OCI-LY7 (cell line): ENCODE measurements at regions not wholly inside any gene's neighbourhood (a gene's known extent, or its start where the extent isn't known, plus 50 kb on each side); places are given as distances from the start of the nearest gene placed in this dataset.

ENCODE experiments used
- BruUV-seq: library from RNA; stranded (reverse); fragments of 400-500 nt; replicated peaks from 2 replicates; lab custom pipeline; 2021; lab: Mats Ljungman, UMichigan
- CTCF ChIA-PET: fragments of 300-600 bp; sonication (Branson Sonifier 250); formaldehyde crosslinking; loops from one replicate; lab custom pipeline; 2022; ENCODE audit warnings: antibody characterized with exemption; ENCODE audit not compliant: unreplicated experiment; lab: Charles Lee
- POLR2A ChIA-PET: fragments of 300-600 bp; sonication (Branson Sonifier 250); formaldehyde crosslinking; loops from one replicate; lab custom pipeline; 2022; ENCODE audit warnings: antibody characterized with exemption; lab: Charles Lee
- DNase-seq: peaks from one replicate; pipeline ENCODE4 v3.0.0-alpha.2; 2015; ENCODE audit warnings: low spot score
- H2AFZ ChIP-seq: fragments of 200-600 bp; sonication (generic), shearing (Covaris generic); 2 replicates; pipeline ENCODE4 v1.6.1; 2014; ENCODE audit warnings: mild to moderate bottlenecking, antibody characterized with exemption, low read length, moderate library complexity
- H3K27ac ChIP-seq: fragments of 200-600 bp; sonication (generic); 2 replicates; pipeline ENCODE4 v1.5.1; 2014; ENCODE audit warnings: mixed run types, low read depth, mild to moderate bottlenecking, moderate library complexity, low read length, inconsistent platforms; ENCODE audit not compliant: poor library complexity, severe bottlenecking
- H3K36me3 ChIP-seq: fragments of 200-600 bp; sonication (generic); 2 replicates; pipeline ENCODE4 v1.6.1; 2014; ENCODE audit warnings: mild to moderate bottlenecking, antibody characterized with exemption, low read length, moderate library complexity, mixed read lengths; ENCODE audit not compliant: insufficient read depth
- H3K4me1 ChIP-seq: fragments of 200-600 bp; sonication (generic); 2 replicates; pipeline ENCODE4 v1.5.1; 2014; ENCODE audit warnings: mild to moderate bottlenecking, low read length; ENCODE audit not compliant: insufficient read depth, poor library complexity, severe bottlenecking
- H3K4me2 ChIP-seq: fragments of 200-600 bp; sonication (generic); 2 replicates; pipeline ENCODE4 v1.6.1; 2014; ENCODE audit warnings: mild to moderate bottlenecking, low read length
- H3K4me3 ChIP-seq: fragments of 200-600 bp; sonication (generic); 2 replicates; pipeline ENCODE4 v1.5.1; 2014; ENCODE audit warnings: mild to moderate bottlenecking, low read depth, low read length; ENCODE audit not compliant: poor library complexity, severe bottlenecking
- H3K79me2 ChIP-seq: fragments of 200-600 bp; sonication (generic); 2 replicates; pipeline ENCODE4 v1.6.1; 2016; ENCODE audit warnings: low read depth, mild to moderate bottlenecking, low read length, moderate library complexity, mixed read lengths; ENCODE audit not compliant: insufficient read depth
- H3K9me2 ChIP-seq: fragments of 200-600 bp; sonication (generic); 2 replicates; pipeline ENCODE4 v1.6.1; 2016; ENCODE audit warnings: mild to moderate bottlenecking, low read length, mixed read lengths; ENCODE audit not compliant: insufficient read depth
- H3K9me3 ChIP-seq: fragments of 200-600 bp; sonication (generic); 2 replicates; pipeline ENCODE4 v1.6.1; 2014; ENCODE audit warnings: mild to moderate bottlenecking, mixed run types, low read length, mixed read lengths
- H4K20me1 ChIP-seq: fragments of 200-600 bp; sonication (generic); 2 replicates; pipeline ENCODE4 v1.6.1; 2014; ENCODE audit warnings: mild to moderate bottlenecking, antibody characterized with exemption, low read length, moderate library complexity, mixed read lengths; ENCODE audit not compliant: insufficient read depth
- EZH2phosphoT487 ChIP-seq: fragments of 200-600 bp; sonication (generic); IDR thresholded peaks from 2 replicates; pipeline ENCODE4 v1.6.1; 2018; ENCODE audit warnings: low read depth, borderline replicate concordance, mild to moderate bottlenecking, mixed run types, antibody characterized with exemption, low read length, moderate library complexity, mixed read lengths
- intact Hi-C: fragments of 100-400 bp; cut with micrococcal nuclease; formaldehyde crosslinking; loops from one replicate; pipeline ENCODE4 v1.10.0; 2022; ENCODE audit not compliant: unreplicated experiment
- TF ChIP-seq, protein P1 (sequence below): fragments of 200-600 bp; sonication (generic); conservative IDR thresholded peaks from 2 replicates; pipeline ENCODE4 v1.5.1; 2014; ENCODE audit warnings: mild to moderate bottlenecking, antibody characterized with exemption, low read length, moderate library complexity, mixed read lengths

DNA sequence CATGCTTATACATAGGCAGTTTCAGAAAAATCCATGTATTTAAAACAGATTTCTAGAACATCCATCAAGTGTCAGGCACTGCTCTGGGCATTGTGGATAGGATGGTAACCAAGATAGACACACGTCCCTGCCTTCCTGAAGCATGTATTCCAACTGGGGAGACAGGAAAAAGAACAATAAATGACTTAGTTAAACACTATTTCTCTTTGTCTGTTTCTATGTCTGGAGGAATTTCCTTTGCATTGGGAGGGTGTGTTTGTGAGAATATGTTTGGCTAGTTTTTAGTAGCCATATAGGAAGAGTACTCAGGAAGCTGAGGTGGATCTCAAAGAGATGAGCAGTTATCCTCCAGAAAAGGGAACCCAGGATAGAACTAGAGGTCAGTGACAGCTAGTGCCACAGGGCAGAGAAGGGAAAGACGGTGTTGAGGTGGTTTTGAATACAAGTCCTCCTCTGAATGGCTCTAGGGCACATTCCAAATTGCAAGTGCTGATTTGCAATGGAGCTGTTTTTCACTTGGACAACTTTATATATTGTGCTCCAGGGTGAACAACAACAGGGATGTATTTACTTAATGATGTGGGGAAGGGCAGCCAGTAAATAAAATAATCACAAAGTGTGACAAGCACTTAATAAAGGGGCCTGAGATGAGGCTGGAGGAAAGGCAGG, 144.7 kb upstream of the SHB start:
- Histone ChIP-seq H3K4me3 (no peak overlapping the region), H3K79me2 (no peaks in the 10 kb centered on the region), H3K9me2 (no peaks in the 10 kb centered on the region), H2AFZ (no peak overlapping the region), H3K4me2 (no peak overlapping the region), H3K4me1 (peaks cover 3% of the 10 kb centered on the region), H3K9me3 (no peaks in the 10 kb centered on the region), H3K36me3 (no peaks in the 10 kb centered on the region), H3K27ac (no peak overlapping the region), H4K20me1 (no peaks in the 10 kb centered on the region)
- no peak for DNase-seq
- no TSS peak for BruUV-seq
- TF ChIP-seq, protein P1, sequence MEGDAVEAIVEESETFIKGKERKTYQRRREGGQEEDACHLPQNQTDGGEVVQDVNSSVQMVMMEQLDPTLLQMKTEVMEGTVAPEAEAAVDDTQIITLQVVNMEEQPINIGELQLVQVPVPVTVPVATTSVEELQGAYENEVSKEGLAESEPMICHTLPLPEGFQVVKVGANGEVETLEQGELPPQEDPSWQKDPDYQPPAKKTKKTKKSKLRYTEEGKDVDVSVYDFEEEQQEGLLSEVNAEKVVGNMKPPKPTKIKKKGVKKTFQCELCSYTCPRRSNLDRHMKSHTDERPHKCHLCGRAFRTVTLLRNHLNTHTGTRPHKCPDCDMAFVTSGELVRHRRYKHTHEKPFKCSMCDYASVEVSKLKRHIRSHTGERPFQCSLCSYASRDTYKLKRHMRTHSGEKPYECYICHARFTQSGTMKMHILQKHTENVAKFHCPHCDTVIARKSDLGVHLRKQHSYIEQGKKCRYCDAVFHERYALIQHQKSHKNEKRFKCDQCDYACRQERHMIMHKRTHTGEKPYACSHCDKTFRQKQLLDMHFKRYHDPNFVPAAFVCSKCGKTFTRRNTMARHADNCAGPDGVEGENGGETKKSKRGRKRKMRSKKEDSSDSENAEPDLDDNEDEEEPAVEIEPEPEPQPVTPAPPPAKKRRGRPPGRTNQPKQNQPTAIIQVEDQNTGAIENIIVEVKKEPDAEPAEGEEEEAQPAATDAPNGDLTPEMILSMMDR = no peak
- TF ChIP-seq EZH2phosphoT487 = no peak
- POLR2A ChIA-PET = no interaction called here
- CTCF ChIA-PET = no interaction called here
- intact Hi-C loops = no loop called here

- Histone ChIP-seq H3K4me3 (no peak overlapping the region), H4K20me1 (no peaks in the 10 kb centered on the region), H2AFZ (no peak overlapping the region), H3K4me1 (no peaks in the 10 kb centered on the region), H3K27ac (no peak overlapping the region), H3K79me2 (no peaks in the 10 kb centered on the region), H3K36me3 (no peaks in the 10 kb centered on the region), H3K4me2 (no peak overlapping the region), H3K9me3 (no peaks in the 10 kb centered on the region), H3K9me2 (no peaks in the 10 kb centered on the region)
- no TSS peak for BruUV-seq
- ChIA-PET CTCF (no interaction called here), POLR2A (interaction anchor here (0.7 to 1.2 kb wide), 3 partner anchors 15 to 30 kb away, joined by 3 to 5 read pairs (median 4); no protein-coding TSS in a partner anchor)
- no peak for DNase-seq
- intact Hi-C loops = no loop called here
- no peak for TF ChIP-seq EZH2phosphoT487
- TF ChIP-seq, protein P1 = no peak
Measured at GRCh38 chr9:38212016-38212415, 143.0 kb upstream of the SHB start.

- no peaks in the 10 kb centered on the region for H3K36me3 ChIP-seq
- no peak for DNase-seq
- H3K27ac ChIP-seq = no peak overlapping the region
- intact Hi-C loops = no loop called here
- H3K4me2 ChIP-seq = no peak overlapping the region
- H3K4me1 ChIP-seq = no peaks in the 10 kb centered on the region
- TF ChIP-seq, protein P1 = no peak
- TF ChIP-seq EZH2phosphoT487 = no peak
- H3K9me3 ChIP-seq = no peaks in the 10 kb centered on the region
- no peak overlapping the region for H2AFZ ChIP-seq
- ChIA-PET POLR2A (interaction anchor here (0.6 to 2.0 kb wide), 4 partner anchors 12 to 230 kb away, joined by 3 to 6 read pairs (median 5); no protein-coding TSS in a partner anchor), CTCF (no interaction called here)
- no peaks in the 10 kb centered on the region for H3K79me2 ChIP-seq
- no peaks in the 10 kb centered on the region for H3K9me2 ChIP-seq
- no peak overlapping the region for H3K4me3 ChIP-seq
- no peaks in the 10 kb centered on the region for H4K20me1 ChIP-seq
- no TSS peak for BruUV-seq
Measured at GRCh38 chr9:38211002-38211401, 142.0 kb upstream of the SHB start.
